ENCODE measurements at regions not wholly inside any gene's neighbourhood (a gene's known extent, or its start where the extent isn't known, plus 50 kb on each side); places are given as distances from the start of the nearest gene placed in this dataset.
A peak's percentile ranks its signal among the peaks of the same experiment; 100 is the strongest.

- no peak for DNase-seq
Measured at GRCh38 chr7:132733860-132734259, 157.6 kb upstream of the PLXNA4 start.

GRCh38 chr7:132732321-132732865, 156.1 kb upstream of the PLXNA4 start:
- no peak for DNase-seq

DNA sequence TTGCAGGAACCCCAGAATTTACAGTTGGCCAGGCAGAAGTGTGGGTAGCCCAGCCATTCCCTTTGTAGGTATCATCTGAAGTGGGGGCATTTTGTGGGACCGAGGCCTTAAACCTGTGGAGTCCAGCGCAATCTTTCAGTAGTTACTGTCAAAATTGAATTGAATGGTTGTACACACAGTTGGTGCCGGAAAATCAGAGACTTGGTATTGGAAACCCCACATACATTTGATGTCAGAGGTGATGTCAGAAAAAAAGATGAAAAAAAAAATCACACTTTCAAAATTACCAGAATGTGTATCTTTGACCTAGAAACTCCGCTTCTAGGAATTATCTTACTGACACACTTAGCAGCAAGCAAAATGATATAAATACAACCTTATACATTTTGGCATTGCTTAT, 153.8 kb upstream of the PLXNA4 start:
- no peak for DNase-seq

- no peak for DNase-seq
Measured at GRCh38 chr7:132723506-132724081, 147.3 kb upstream of the PLXNA4 start.

DNA sequence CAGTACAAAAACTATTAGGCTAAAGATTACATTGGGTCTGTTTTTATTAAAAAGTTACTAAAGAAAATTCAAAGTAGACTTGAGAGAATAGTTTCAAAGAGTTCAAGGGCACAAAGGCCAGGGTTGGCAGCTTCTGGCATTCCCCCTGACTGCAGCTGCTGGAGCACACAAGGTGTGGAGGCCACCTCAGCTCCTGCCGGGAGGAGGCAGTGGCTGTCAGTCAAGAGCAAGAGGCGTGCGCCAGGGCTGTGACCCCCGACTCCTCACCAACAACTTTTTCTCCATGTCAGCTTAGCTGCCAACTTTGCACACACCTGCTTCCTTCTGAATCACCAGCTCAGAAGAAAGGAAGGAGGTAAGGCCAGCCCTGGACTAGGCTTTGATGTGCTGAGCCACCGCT, 144.6 kb upstream of the PLXNA4 start:
- DNase-seq: no peak

DNA sequence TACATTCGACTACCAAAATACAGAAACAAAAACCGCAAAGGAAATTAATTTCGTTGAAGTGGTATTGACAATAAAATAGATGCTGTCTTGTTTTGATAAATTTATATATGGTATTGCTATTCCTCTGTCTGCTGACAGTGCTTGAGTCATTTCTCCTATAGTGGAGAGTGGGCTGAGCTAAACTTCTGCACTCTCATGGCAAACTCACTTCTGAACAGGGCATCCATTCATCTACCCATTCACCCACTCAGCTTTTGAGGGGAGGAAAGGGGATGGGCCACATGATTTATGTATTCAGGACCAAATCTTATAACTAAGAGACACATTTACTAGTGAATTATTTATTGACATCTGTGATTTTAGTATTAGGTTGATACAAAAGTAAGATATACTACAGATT, 137.6 kb upstream of the PLXNA4 start:
- no peak for DNase-seq

- peak; percentile 35 for DNase-seq
Measured at GRCh38 chr7:132709971-132710567, 133.8 kb upstream of the PLXNA4 start.

DNA sequence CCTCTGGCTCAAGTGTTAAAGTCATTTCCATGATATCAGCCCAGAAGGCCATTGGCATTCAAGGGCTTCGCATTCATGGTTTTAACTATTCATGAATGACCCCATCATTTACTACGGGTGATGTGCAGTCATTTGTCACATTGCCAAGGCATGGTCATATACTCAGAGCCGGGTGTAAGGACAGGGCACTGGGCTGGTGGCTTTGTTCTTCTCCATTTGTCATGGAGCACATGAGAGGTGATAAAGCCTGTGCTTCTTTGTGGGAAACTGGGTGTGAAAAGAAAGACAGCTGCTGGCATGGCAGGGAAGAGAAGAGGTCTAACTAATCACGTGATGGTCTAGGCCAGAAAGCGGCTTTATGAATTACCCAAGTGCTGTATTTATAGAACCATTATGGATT, 132.2 kb upstream of the PLXNA4 start:
- no peak for DNase-seq

GRCh38 chr7:132705146-132705545, 128.9 kb upstream of the PLXNA4 start:
- DNase-seq: no peak

- no peak for DNase-seq
Measured at GRCh38 chr7:132703742-132704141, 127.5 kb upstream of the PLXNA4 start.

DNA sequence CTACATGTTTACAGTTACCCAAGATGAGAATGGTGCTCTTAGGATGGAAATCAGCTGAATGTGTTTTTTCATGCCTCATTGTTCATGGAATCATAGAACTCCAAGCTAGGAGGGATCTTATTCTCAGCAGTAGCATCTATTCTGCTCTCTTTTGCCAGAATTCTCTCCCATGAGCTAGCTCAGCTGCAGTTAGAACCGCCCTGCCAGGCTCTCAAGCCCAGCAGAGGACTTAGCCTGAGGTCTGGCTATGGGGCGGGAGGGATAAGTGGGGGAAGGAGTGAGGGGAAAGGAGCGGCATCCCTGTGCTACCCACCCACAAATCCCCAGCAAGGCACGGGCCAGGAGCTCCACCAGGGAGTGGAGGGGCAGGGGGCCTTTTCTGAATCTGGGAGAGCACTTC, 120.7 kb upstream of the PLXNA4 start:
- no peak for DNase-seq

DNA sequence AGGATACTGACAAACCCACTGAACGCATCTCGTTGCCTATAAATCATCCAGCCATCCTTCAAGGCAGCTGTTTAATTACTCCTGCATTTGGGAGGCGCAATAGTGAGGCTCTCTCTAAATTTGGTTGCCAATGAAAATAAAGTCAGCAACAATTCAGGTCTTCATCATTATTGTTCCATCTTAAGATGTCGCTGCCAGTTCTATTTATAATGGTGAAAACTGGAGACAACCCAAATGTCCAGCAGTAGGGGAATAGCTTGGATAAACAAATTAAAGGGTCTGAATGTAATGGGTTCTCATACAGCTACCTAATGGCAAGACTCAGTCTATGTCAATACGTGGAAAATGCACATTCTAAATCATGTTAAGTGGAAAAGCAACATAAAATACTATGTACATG, 120.1 kb upstream of the PLXNA4 start:
- DNase-seq: no peak

- no peak for DNase-seq
Measured at GRCh38 chr7:132691201-132691600, 114.9 kb upstream of the PLXNA4 start.

- DNase-seq: no peak
Measured at GRCh38 chr7:132690174-132690573, 113.9 kb upstream of the PLXNA4 start.

DNA sequence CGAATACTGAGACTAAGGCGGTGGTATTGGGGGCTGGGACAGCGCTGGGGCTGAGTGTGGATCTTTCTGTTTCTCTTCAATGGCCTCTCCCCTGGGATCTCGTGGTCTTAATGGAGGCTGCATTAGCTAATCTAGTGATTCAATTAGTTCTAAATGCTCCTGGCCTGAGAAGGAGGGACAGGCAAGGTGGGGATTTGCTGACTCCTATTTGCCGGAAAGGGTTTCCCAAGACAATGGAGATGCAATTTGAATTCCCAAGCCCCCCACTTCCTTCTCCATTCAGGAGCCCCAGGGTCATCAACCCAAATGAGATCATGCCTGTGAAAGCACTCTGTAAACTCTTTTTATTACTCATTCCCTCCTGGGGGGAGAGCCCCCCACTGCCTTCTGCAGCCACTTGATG, 111.7 kb upstream of the PLXNA4 start:
- no peak for DNase-seq

GRCh38 chr7:132687016-132687415, 110.7 kb upstream of the PLXNA4 start:
- no peak for DNase-seq

DNA sequence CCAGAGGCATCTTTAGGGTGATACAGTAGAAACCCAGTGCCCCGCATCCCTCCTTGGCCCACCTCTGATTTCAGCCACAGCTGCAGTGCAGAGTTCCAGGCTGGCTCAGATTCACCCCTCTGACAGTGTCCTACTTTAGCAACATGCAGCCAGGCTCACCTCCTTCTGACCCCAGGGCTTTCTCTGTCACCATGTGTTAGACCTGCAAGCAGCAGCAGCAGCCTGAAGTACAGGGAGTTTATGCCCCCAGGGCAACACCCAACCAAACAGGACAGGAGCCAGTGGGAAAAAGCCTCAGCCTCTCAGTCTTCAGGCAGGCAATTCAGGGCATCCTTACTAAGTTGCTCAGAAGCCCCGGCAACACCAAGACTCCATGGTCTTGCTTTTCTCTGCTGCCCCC, 109.0 kb upstream of the PLXNA4 start:
- no peak for DNase-seq

DNA sequence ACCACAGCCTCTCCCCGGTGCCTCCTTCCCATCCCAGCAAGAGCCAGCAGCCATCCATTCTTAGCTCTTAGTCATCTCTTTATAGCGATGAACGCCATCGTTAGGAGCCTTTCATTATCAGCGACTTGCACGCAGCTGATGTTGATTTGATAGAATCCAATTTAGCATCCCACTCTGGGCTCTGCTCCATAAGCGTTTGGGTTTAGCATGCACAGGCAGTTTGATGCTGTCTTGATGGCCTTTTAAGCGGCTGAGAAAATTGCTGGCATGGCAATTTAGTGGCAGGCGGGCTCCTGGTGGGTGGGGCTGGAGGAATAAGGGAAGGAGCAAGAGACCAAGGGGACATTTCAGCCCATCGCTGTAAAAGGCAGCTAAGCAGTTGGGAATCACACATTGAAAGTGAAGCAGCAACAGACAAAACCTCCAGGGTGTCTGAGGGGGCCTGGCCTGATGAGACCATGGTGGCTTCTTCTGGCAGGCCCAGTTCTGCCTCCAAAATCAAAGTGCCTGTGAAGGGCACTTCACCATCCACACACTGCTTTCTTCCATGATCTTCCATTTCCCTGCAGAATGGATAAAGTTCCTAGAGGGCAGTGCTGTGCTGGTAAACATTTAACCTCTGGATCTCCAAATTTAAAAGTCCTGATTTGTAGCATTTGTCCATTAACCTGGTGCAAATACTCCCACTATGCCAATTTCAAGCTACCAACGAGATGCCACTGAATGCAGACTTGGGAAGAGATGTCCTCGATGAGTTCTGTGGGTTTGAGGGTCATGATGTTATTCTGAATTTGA, 107.8 kb upstream of the PLXNA4 start:
- no peak for DNase-seq

GRCh38 chr7:132681951-132682350, 105.7 kb upstream of the PLXNA4 start:
- DNase-seq: no peak

- DNase-seq: no peak
Measured at GRCh38 chr7:132680590-132680989, 104.3 kb upstream of the PLXNA4 start.

GRCh38 chr7:132678656-132679055, 102.4 kb upstream of the PLXNA4 start:
- no peak for DNase-seq

GRCh38 chr7:132677918-132678317, 101.6 kb upstream of the PLXNA4 start:
- DNase-seq: no peak

DNA sequence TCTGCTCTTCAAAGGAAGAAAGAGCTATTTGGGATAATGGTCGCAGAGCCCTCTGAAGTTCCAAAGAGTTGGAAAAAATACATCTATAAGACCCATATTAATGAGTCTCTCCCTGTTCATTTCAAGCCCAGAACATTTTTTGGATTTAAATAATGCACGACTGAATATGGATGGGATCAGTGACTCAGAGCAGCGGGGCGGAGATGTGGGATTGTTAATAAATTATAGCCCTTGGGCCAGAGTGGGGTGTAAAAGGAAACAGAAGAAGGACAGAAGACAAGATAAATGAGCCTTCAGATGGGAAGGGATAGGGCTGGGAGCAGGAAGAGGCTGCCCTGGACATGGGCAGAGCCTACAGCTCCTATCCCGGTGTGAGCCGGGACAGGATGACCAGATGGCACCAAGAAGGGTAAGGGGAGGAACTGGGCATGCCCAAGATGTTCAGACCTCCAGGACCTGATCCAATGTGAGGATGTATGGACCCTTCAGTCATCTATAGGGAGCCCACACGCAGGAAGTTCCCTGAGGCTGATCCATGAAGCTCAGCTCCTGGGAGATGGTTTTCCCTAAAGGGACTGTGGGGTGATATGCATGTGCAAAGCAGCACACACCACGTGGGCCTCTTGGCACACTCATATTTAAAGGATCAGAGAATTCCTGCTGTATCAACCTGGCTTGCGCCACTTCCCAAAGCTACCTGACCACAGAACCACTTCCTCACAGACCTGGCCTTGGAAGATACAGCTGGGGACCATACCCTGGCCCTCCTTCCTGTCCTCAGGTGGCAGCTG, 96.1 kb upstream of the PLXNA4 start:
- DNase-seq: no peak

All from CD4-positive, alpha-beta T cell treated with Interleukin-17A for 4 hours (primary cell).